ENCODE measurements at regions not wholly inside any gene's neighbourhood (a gene's known extent, or its start where the extent isn't known, plus 50 kb on each side); places are given as distances from the start of the nearest gene placed in this dataset.

GRCh38 chr3:194782698-194783404 lies 97.2 kb downstream of the FAM43A start:
- no peak for ATAC-seq
- WGBS = 77% methylated on average over 13 of the region's 13 CpGs
- no peaks in the 10 kb centered on the region for H3K9me3 ChIP-seq (ENCODE audit: control insufficient read depth, low read length)
- no peak overlapping the region for H3K4me3 ChIP-seq (ENCODE audit: low read length)
- no peak overlapping the region for H3K27ac ChIP-seq (ENCODE audit: low read length)
- peaks cover 7% of the 10 kb centered on the region for H3K4me1 ChIP-seq (ENCODE audit: control insufficient read depth, insufficient read depth, low read length)
- no peaks in the 10 kb centered on the region for H3K27me3 ChIP-seq (ENCODE audit: control insufficient read depth, insufficient read depth)
- no peak for DNase-seq
- intact Hi-C loops (cut with DNase I) = loop anchor here in 2 of 4 donors (5.0 to 10.0 kb wide), 2 partner anchors 99 to 172 kb away; no protein-coding TSS in a partner anchor

GRCh38 chr3:194784361-194784760 lies 98.7 kb downstream of the FAM43A start:
- intact Hi-C loops (cut with DNase I) = loop anchor here in 2 of 4 donors (5.0 to 10.0 kb wide), 2 partner anchors 98 to 170 kb away; no protein-coding TSS in a partner anchor
- H3K27ac ChIP-seq (ENCODE audit: low read length) = no peak overlapping the region

GRCh38 chr3:194785315-194785714 lies 99.6 kb downstream of the FAM43A start:
- Histone ChIP-seq H3K27me3 (ENCODE audit: control insufficient read depth, insufficient read depth) (no peaks in the 10 kb centered on the region), H3K4me1 (ENCODE audit: control insufficient read depth, insufficient read depth, low read length) (peaks cover 2% of the 10 kb centered on the region), H3K9me3 (ENCODE audit: control insufficient read depth, low read length) (no peaks in the 10 kb centered on the region), H3K4me3 (ENCODE audit: low read length) (no peak overlapping the region), H3K27ac (ENCODE audit: low read length) (no peak overlapping the region)
- ATAC-seq (peak; percentile 71 to 85), DNase-seq (no peak)
- 31% methylated on average over 4 of the region's 4 CpGs for WGBS
- intact Hi-C loops (cut with DNase I) = loop anchor here in 1 of 4 donors (10.0 kb wide), 1 partner anchor 169 kb away; no protein-coding TSS in a partner anchor

More at GRCh38 chr3:194784361-194784760, 98.7 kb downstream of the FAM43A start:
- ATAC-seq = no peak
- WGBS = 74% methylated on average over 5 of the region's 5 CpGs
- no peak for DNase-seq
- H3K9me3 ChIP-seq (ENCODE audit: control insufficient read depth, low read length) = no peaks in the 10 kb centered on the region
- no peaks in the 10 kb centered on the region for H3K27me3 ChIP-seq (ENCODE audit: control insufficient read depth, insufficient read depth)
- H3K4me1 ChIP-seq (ENCODE audit: control insufficient read depth, insufficient read depth, low read length) = peaks cover 7% of the 10 kb centered on the region
- no peak overlapping the region for H3K4me3 ChIP-seq (ENCODE audit: low read length)

GRCh38 chr3:194787072-194787471 lies 101.4 kb downstream of the FAM43A start:
- peaks cover 2% of the 10 kb centered on the region for H3K4me1 ChIP-seq (ENCODE audit: control insufficient read depth, insufficient read depth, low read length)
- no peak overlapping the region for H3K4me3 ChIP-seq (ENCODE audit: low read length)
- no peaks in the 10 kb centered on the region for H3K27me3 ChIP-seq (ENCODE audit: control insufficient read depth, insufficient read depth)
- intact Hi-C loops (cut with DNase I) = loop anchor here in 1 of 4 donors (10.0 kb wide), 1 partner anchor 168 kb away; no protein-coding TSS in a partner anchor
- ATAC-seq (no peak), DNase-seq (no peak)
- H3K9me3 ChIP-seq (ENCODE audit: control insufficient read depth, low read length) = no peaks in the 10 kb centered on the region
- 97% methylated on average over 2 of the region's 2 CpGs for WGBS
- H3K27ac ChIP-seq (ENCODE audit: low read length) = no peak overlapping the region

GRCh38 chr3:194787650-194788049 lies 102.0 kb downstream of the FAM43A start:
- DNase-seq (no peak), ATAC-seq (no peak)
- Histone ChIP-seq H3K27ac (ENCODE audit: low read length) (no peak overlapping the region), H3K4me1 (ENCODE audit: control insufficient read depth, insufficient read depth, low read length) (peaks cover 2% of the 10 kb centered on the region), H3K4me3 (ENCODE audit: low read length) (no peak overlapping the region), H3K27me3 (ENCODE audit: control insufficient read depth, insufficient read depth) (no peaks in the 10 kb centered on the region), H3K9me3 (ENCODE audit: control insufficient read depth, low read length) (no peaks in the 10 kb centered on the region)
- intact Hi-C loops (cut with DNase I) = loop anchor here in 1 of 4 donors (10.0 kb wide), 1 partner anchor 167 kb away; no protein-coding TSS in a partner anchor
- 95% methylated on average over 6 of the region's 6 CpGs for WGBS

- ATAC-seq = no peak
- H3K4me3 ChIP-seq (ENCODE audit: low read length) = no peak overlapping the region
- H3K27ac ChIP-seq (ENCODE audit: low read length) = no peak overlapping the region
- no peaks in the 10 kb centered on the region for H3K4me1 ChIP-seq (ENCODE audit: control insufficient read depth, insufficient read depth, low read length)
- H3K9me3 ChIP-seq (ENCODE audit: control insufficient read depth, low read length) = no peaks in the 10 kb centered on the region
- H3K27me3 ChIP-seq (ENCODE audit: control insufficient read depth, insufficient read depth) = no peaks in the 10 kb centered on the region
- no peak for DNase-seq
- intact Hi-C loops (cut with DNase I) = no loop called here
- 83% methylated on average over 3 of the region's 3 CpGs for WGBS
Observed at GRCh38 chr3:194792368-194792767, 106.7 kb downstream of the FAM43A start.

- Histone ChIP-seq H3K4me3 (ENCODE audit: low read length) (no peak overlapping the region), H3K4me1 (ENCODE audit: control insufficient read depth, insufficient read depth, low read length) (no peaks in the 10 kb centered on the region), H3K9me3 (ENCODE audit: control insufficient read depth, low read length) (no peaks in the 10 kb centered on the region), H3K27ac (ENCODE audit: low read length) (no peak overlapping the region), H3K27me3 (ENCODE audit: control insufficient read depth, insufficient read depth) (no peaks in the 10 kb centered on the region)
- intact Hi-C loops (cut with DNase I) = no loop called here
- DNase-seq = no peak
- no peak for ATAC-seq
- WGBS = 95% methylated on average over 9 of the region's 9 CpGs
Observed at GRCh38 chr3:194797555-194798250, 112.0 kb downstream of the FAM43A start.

- H3K27me3 ChIP-seq (ENCODE audit: control insufficient read depth, insufficient read depth) = no peaks in the 10 kb centered on the region
- no peak for ATAC-seq
- H3K4me1 ChIP-seq (ENCODE audit: control insufficient read depth, insufficient read depth, low read length) = no peaks in the 10 kb centered on the region
- intact Hi-C loops (cut with DNase I) = no loop called here
- H3K9me3 ChIP-seq (ENCODE audit: control insufficient read depth, low read length) = no peaks in the 10 kb centered on the region
- H3K4me3 ChIP-seq (ENCODE audit: low read length) = no peak overlapping the region
- DNase-seq = no peak
- H3K27ac ChIP-seq (ENCODE audit: low read length) = no peak overlapping the region
- 92% methylated on average over 5 of the region's 5 CpGs for WGBS
Observed at GRCh38 chr3:194798486-194798885, 112.8 kb downstream of the FAM43A start.

- Histone ChIP-seq H3K4me3 (ENCODE audit: low read length) (no peak overlapping the region), H3K4me1 (ENCODE audit: control insufficient read depth, insufficient read depth, low read length) (no peaks in the 10 kb centered on the region), H3K27me3 (ENCODE audit: control insufficient read depth, insufficient read depth) (no peaks in the 10 kb centered on the region), H3K9me3 (ENCODE audit: control insufficient read depth, low read length) (no peaks in the 10 kb centered on the region), H3K27ac (ENCODE audit: low read length) (no peak overlapping the region)
- intact Hi-C loops (cut with DNase I) = no loop called here
- DNase-seq (no peak), ATAC-seq (no peak)
- WGBS = 93% methylated on average over 10 of the region's 10 CpGs
Observed at GRCh38 chr3:194800002-194800401, 114.3 kb downstream of the FAM43A start.

- intact Hi-C loops (cut with DNase I) = no loop called here
- DNase-seq (no peak), ATAC-seq (no peak)
- no peaks in the 10 kb centered on the region for H3K9me3 ChIP-seq (ENCODE audit: control insufficient read depth, low read length)
- no peak overlapping the region for H3K4me3 ChIP-seq (ENCODE audit: low read length)
- no peak overlapping the region for H3K27ac ChIP-seq (ENCODE audit: low read length)
- no peaks in the 10 kb centered on the region for H3K27me3 ChIP-seq (ENCODE audit: control insufficient read depth, insufficient read depth)
- no peaks in the 10 kb centered on the region for H3K4me1 ChIP-seq (ENCODE audit: control insufficient read depth, insufficient read depth, low read length)
- WGBS = 77% methylated on average over 23 of the region's 23 CpGs
Observed at GRCh38 chr3:194801461-194802432, 116.1 kb downstream of the FAM43A start.
